22Rv1 (cell line): ENCODE measurements at regions not wholly inside any gene's neighbourhood (a gene's known extent, or its start where the extent isn't known, plus 50 kb on each side); places are given as distances from the start of the nearest gene placed in this dataset.

Experiments
- ZFX ChIP-seq: fragments of 450-650 bp; IDR thresholded peaks from 2 replicates; pipeline ENCODE4 v1.6.1; 2017; ENCODE audit warnings: antibody characterized with exemption, borderline replicate concordance
- TF ChIP-seq, protein P1 (sequence below): fragments of 450-650 bp; IDR thresholded peaks from 2 replicates; pipeline ENCODE4 v1.5.1; 2017; ENCODE audit warnings: mild to moderate bottlenecking

DNA sequence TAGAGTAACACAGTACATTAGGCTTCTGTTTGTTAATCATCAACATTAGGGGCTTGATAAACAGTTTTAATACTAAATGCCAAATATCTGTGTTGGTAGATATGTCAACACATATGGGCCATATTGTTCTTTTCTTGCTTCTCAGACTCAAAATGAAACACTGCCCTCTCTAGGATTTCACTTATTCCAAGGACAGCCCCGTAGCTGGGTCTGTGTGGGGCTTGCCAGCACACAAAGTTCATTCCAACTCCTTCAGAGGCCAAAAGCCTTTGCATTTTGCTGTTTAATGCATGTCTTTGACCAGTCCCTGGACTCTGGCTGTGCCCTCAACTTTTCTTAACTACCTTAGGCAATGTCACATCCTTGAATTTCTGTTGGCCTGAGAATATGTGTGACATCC is 102.0 kb upstream of the ZNF827 start:
- TF ChIP-seq, protein P1, sequence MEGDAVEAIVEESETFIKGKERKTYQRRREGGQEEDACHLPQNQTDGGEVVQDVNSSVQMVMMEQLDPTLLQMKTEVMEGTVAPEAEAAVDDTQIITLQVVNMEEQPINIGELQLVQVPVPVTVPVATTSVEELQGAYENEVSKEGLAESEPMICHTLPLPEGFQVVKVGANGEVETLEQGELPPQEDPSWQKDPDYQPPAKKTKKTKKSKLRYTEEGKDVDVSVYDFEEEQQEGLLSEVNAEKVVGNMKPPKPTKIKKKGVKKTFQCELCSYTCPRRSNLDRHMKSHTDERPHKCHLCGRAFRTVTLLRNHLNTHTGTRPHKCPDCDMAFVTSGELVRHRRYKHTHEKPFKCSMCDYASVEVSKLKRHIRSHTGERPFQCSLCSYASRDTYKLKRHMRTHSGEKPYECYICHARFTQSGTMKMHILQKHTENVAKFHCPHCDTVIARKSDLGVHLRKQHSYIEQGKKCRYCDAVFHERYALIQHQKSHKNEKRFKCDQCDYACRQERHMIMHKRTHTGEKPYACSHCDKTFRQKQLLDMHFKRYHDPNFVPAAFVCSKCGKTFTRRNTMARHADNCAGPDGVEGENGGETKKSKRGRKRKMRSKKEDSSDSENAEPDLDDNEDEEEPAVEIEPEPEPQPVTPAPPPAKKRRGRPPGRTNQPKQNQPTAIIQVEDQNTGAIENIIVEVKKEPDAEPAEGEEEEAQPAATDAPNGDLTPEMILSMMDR = no peak
- TF ChIP-seq ZFX = no peak
